Type B pancreatic cell (in vitro differentiated cells): ENCODE measurements at regions not wholly inside any gene's neighbourhood (a gene's known extent, or its start where the extent isn't known, plus 50 kb on each side); places are given as distances from the start of the nearest gene placed in this dataset.

Experiments used
- DNase-seq: peaks from one replicate; pipeline ENCODE4 v3.0.0; 2021; ENCODE audit warnings: mixed read lengths; ENCODE audit not compliant: unreplicated experiment; ENCODE audit errors: extremely low spot score
- H3K27ac Mint-ChIP-seq: 2 replicates; pipeline ENCODE4 v1.8.0; 2021; ENCODE audit warnings: mild to moderate bottlenecking, mixed read lengths
- H3K27me3 Mint-ChIP-seq: 2 replicates; pipeline ENCODE4 v1.8.0; 2021; ENCODE audit warnings: mixed read lengths
- H3K36me3 Mint-ChIP-seq: 2 replicates; pipeline ENCODE4 v1.8.0; 2021; ENCODE audit warnings: mixed read lengths
- H3K4me1 Mint-ChIP-seq: one replicate; pipeline ENCODE4 v1.8.0; 2021; ENCODE audit warnings: mixed read lengths; ENCODE audit not compliant: unreplicated experiment
- H3K4me3 Mint-ChIP-seq: 2 replicates; pipeline ENCODE4 v1.8.0; 2021; ENCODE audit warnings: mild to moderate bottlenecking, mixed read lengths
- H3K9me3 Mint-ChIP-seq: 2 replicates; pipeline ENCODE4 v1.8.0; 2021; ENCODE audit warnings: mixed read lengths
- CTCF ChIP-seq: fragments of 200-600 bp; sonication (generic); conservative IDR thresholded peaks from 2 replicates; pipeline ENCODE4 v1.5.0; 2021; ENCODE audit warnings: antibody characterized with exemption, mild to moderate bottlenecking

- DNase-seq, result no peak
- TF ChIP-seq CTCF, result no peak
- Mint-ChIP-seq H3K27ac (no peak overlapping the region), H3K4me1 (peaks cover 9% of the 10 kb centered on the region), H3K4me3 (no peak overlapping the region), H3K36me3 (peaks cover 4% of the 10 kb centered on the region), H3K9me3 (no peaks in the 10 kb centered on the region), H3K27me3 (no peaks in the 10 kb centered on the region)
Measured at GRCh38 chr2:217570394-217570793, 432.4 kb downstream of the TNS1 start.

- peaks cover 9% of the 10 kb centered on the region for H3K4me1 Mint-ChIP-seq
Measured at GRCh38 chr2:217568289-217568971, 434.4 kb downstream of the TNS1 start.

GRCh38 chr2:217563565-217563964 lies 439.2 kb downstream of the TNS1 start:
- TF ChIP-seq CTCF, result no peak
- peaks cover 6% of the 10 kb centered on the region for H3K4me1 Mint-ChIP-seq
- peaks cover 12% of the 10 kb centered on the region for H3K9me3 Mint-ChIP-seq
- H3K27ac Mint-ChIP-seq, result no peak overlapping the region
- DNase-seq, result no peak
- H3K36me3 Mint-ChIP-seq, result no peaks in the 10 kb centered on the region
- no peaks in the 10 kb centered on the region for H3K27me3 Mint-ChIP-seq
- no peak overlapping the region for H3K4me3 Mint-ChIP-seq

More at GRCh38 chr2:217568289-217568971, 434.4 kb downstream of the TNS1 start:
- H3K36me3 Mint-ChIP-seq, result peaks cover 4% of the 10 kb centered on the region
- no peak for TF ChIP-seq CTCF
- peak overlapping the region; percentile 56 for H3K27ac Mint-ChIP-seq
- peak overlapping the region; percentile 18 for H3K4me3 Mint-ChIP-seq
- DNase-seq, result no peak
- H3K9me3 Mint-ChIP-seq, result no peaks in the 10 kb centered on the region
- no peaks in the 10 kb centered on the region for H3K27me3 Mint-ChIP-seq

GRCh38 chr2:217562871-217563480 lies 439.8 kb downstream of the TNS1 start:
- Mint-ChIP-seq H3K27ac (no peak overlapping the region), H3K27me3 (no peaks in the 10 kb centered on the region), H3K36me3 (no peaks in the 10 kb centered on the region)

GRCh38 chr2:217559084-217559483 lies 443.7 kb downstream of the TNS1 start:
- peaks cover 15% of the 10 kb centered on the region for H3K9me3 Mint-ChIP-seq
- peaks cover 16% of the 10 kb centered on the region for H3K4me1 Mint-ChIP-seq
- no peak overlapping the region for H3K4me3 Mint-ChIP-seq
- no peaks in the 10 kb centered on the region for H3K27me3 Mint-ChIP-seq
- H3K27ac Mint-ChIP-seq, result no peak overlapping the region
- no peak for DNase-seq
- TF ChIP-seq CTCF, result no peak
- no peaks in the 10 kb centered on the region for H3K36me3 Mint-ChIP-seq

More at GRCh38 chr2:217562871-217563480, 439.8 kb downstream of the TNS1 start:
- no peak for DNase-seq
- Mint-ChIP-seq H3K4me3 (no peak overlapping the region), H3K4me1 (peaks cover under 1% of the 10 kb centered on the region), H3K9me3 (peaks cover 12% of the 10 kb centered on the region)
- TF ChIP-seq CTCF, result no peak
